ENCODE measurements at regions not wholly inside any gene's neighbourhood (a gene's known extent, or its start where the extent isn't known, plus 50 kb on each side); places are given as distances from the start of the nearest gene placed in this dataset.

GRCh38 chr6:2517855-2518473 lies 232.8 kb downstream of the MYLK4 start:
- Histone ChIP-seq H3K9ac (ENCODE audit: low read length) (no peak overlapping the region), H2BK12ac (ENCODE audit: low read length) (no peak overlapping the region), H3K18ac (ENCODE audit: low read length) (no peak overlapping the region), H3K4ac (ENCODE audit: low read depth, low read length) (no peak overlapping the region), H2AK5ac (ENCODE audit: low read length) (no peak overlapping the region), H3K4me3 (ENCODE audit: low read depth, low read length) (no peak overlapping the region), H3K9me3 (ENCODE audit: insufficient read depth, low read depth, low read length) (peaks cover 2% of the 10 kb centered on the region), H2AFZ (ENCODE audit: insufficient read depth, low read length, poor library complexity) (no peak overlapping the region), H2BK120ac (ENCODE audit: insufficient read depth, low read length, poor library complexity) (no peak overlapping the region), H3K79me1 (ENCODE audit: low read length) (no peaks in the 10 kb centered on the region), H3K14ac (ENCODE audit: low read length) (no peak overlapping the region), H3K4me1 (ENCODE audit: control insufficient read depth in 1 of 2, insufficient read depth in 2 of 2, low read length in 2 of 2) (no peaks in the 10 kb centered on the region), H3K23ac (ENCODE audit: low read length) (no peak overlapping the region), H3K27ac (ENCODE audit: low read depth, low read length) (no peak overlapping the region), H3K4me2 (ENCODE audit: low read length) (no peak overlapping the region), H3K27me3 (ENCODE audit: insufficient read depth, low read length) (no peaks in the 10 kb centered on the region), H3K36me3 (ENCODE audit: control insufficient read depth in 1 of 2, insufficient read depth in 2 of 2, low read length in 2 of 2) (no peaks in the 10 kb centered on the region), H2BK5ac (ENCODE audit: low read depth, low read length, poor library complexity) (no peak overlapping the region), H4K8ac (ENCODE audit: low read depth, low read length) (no peak overlapping the region), H4K12ac (ENCODE audit: low read depth, low read length) (no peak overlapping the region), H4K91ac (ENCODE audit: low read depth, low read length) (no peak overlapping the region), H3K79me2 (ENCODE audit: control insufficient read depth, insufficient read depth, low read length, poor library complexity) (no peaks in the 10 kb centered on the region)
- WGBS (ENCODE audit: extremely low coverage, insufficient coverage, insufficient read length), result no CpG with 5 or more reads among the region's 7 CpGs
- DNase-seq, result no peak

- Histone ChIP-seq H3K18ac (ENCODE audit: low read length) (no peak overlapping the region), H3K27me3 (ENCODE audit: insufficient read depth, low read length) (no peaks in the 10 kb centered on the region), H3K4me3 (ENCODE audit: low read depth, low read length) (no peak overlapping the region), H4K91ac (ENCODE audit: low read depth, low read length) (no peak overlapping the region), H3K4me1 (ENCODE audit: control insufficient read depth in 1 of 2, insufficient read depth in 2 of 2, low read length in 2 of 2) (no peaks in the 10 kb centered on the region), H2AFZ (ENCODE audit: insufficient read depth, low read length, poor library complexity) (no peak overlapping the region), H4K8ac (ENCODE audit: low read depth, low read length) (no peak overlapping the region), H3K27ac (ENCODE audit: low read depth, low read length) (no peak overlapping the region), H3K9ac (ENCODE audit: low read length) (no peak overlapping the region), H3K4ac (ENCODE audit: low read depth, low read length) (no peak overlapping the region), H3K36me3 (ENCODE audit: control insufficient read depth in 1 of 2, insufficient read depth in 2 of 2, low read length in 2 of 2) (no peaks in the 10 kb centered on the region), H2BK120ac (ENCODE audit: insufficient read depth, low read length, poor library complexity) (no peak overlapping the region), H2BK12ac (ENCODE audit: low read length) (no peak overlapping the region), H2BK5ac (ENCODE audit: low read depth, low read length, poor library complexity) (no peak overlapping the region), H3K14ac (ENCODE audit: low read length) (no peak overlapping the region), H3K23ac (ENCODE audit: low read length) (no peak overlapping the region), H2AK5ac (ENCODE audit: low read length) (no peak overlapping the region), H3K79me2 (ENCODE audit: control insufficient read depth, insufficient read depth, low read length, poor library complexity) (no peaks in the 10 kb centered on the region), H3K4me2 (ENCODE audit: low read length) (no peak overlapping the region), H4K12ac (ENCODE audit: low read depth, low read length) (no peak overlapping the region), H3K79me1 (ENCODE audit: low read length) (no peaks in the 10 kb centered on the region), H3K9me3 (ENCODE audit: insufficient read depth, low read depth, low read length) (peaks cover 2% of the 10 kb centered on the region)
- DNase-seq, result no peak
- no CpG with 5 or more reads among the region's 3 CpGs for WGBS (ENCODE audit: extremely low coverage, insufficient coverage, insufficient read length)
Measured at GRCh38 chr6:2517401-2517800, 233.3 kb downstream of the MYLK4 start.

GRCh38 chr6:2516059-2516458 lies 234.7 kb downstream of the MYLK4 start:
- Histone ChIP-seq H3K36me3 (ENCODE audit: control insufficient read depth in 1 of 2, insufficient read depth in 2 of 2, low read length in 2 of 2) (no peaks in the 10 kb centered on the region), H3K4me2 (ENCODE audit: low read length) (no peak overlapping the region), H2BK5ac (ENCODE audit: low read depth, low read length, poor library complexity) (no peak overlapping the region), H3K4me3 (ENCODE audit: low read depth, low read length) (no peak overlapping the region), H3K27me3 (ENCODE audit: insufficient read depth, low read length) (no peaks in the 10 kb centered on the region), H2AK5ac (ENCODE audit: low read length) (no peak overlapping the region), H4K8ac (ENCODE audit: low read depth, low read length) (no peak overlapping the region), H3K9me3 (ENCODE audit: insufficient read depth, low read depth, low read length) (peaks cover 2% of the 10 kb centered on the region), H3K79me2 (ENCODE audit: control insufficient read depth, insufficient read depth, low read length, poor library complexity) (no peaks in the 10 kb centered on the region), H3K9ac (ENCODE audit: low read length) (no peak overlapping the region), H3K14ac (ENCODE audit: low read length) (no peak overlapping the region), H2BK120ac (ENCODE audit: insufficient read depth, low read length, poor library complexity) (no peak overlapping the region), H3K4ac (ENCODE audit: low read depth, low read length) (no peak overlapping the region), H4K91ac (ENCODE audit: low read depth, low read length) (no peak overlapping the region), H3K23ac (ENCODE audit: low read length) (no peak overlapping the region), H4K12ac (ENCODE audit: low read depth, low read length) (no peak overlapping the region), H3K79me1 (ENCODE audit: low read length) (no peaks in the 10 kb centered on the region), H2BK12ac (ENCODE audit: low read length) (no peak overlapping the region), H3K4me1 (ENCODE audit: control insufficient read depth in 1 of 2, insufficient read depth in 2 of 2, low read length in 2 of 2) (no peaks in the 10 kb centered on the region), H2AFZ (ENCODE audit: insufficient read depth, low read length, poor library complexity) (no peak overlapping the region), H3K27ac (ENCODE audit: low read depth, low read length) (no peak overlapping the region), H3K18ac (ENCODE audit: low read length) (no peak overlapping the region)
- no peak for DNase-seq
- no CpG with 5 or more reads among the region's 6 CpGs for WGBS (ENCODE audit: extremely low coverage, insufficient coverage, insufficient read length)

GRCh38 chr6:2514965-2515543 lies 235.7 kb downstream of the MYLK4 start:
- Histone ChIP-seq H2AFZ (ENCODE audit: insufficient read depth, low read length, poor library complexity) (no peak overlapping the region), H3K36me3 (ENCODE audit: control insufficient read depth in 1 of 2, insufficient read depth in 2 of 2, low read length in 2 of 2) (no peaks in the 10 kb centered on the region), H4K12ac (ENCODE audit: low read depth, low read length) (no peak overlapping the region), H3K9ac (ENCODE audit: low read length) (no peak overlapping the region), H3K14ac (ENCODE audit: low read length) (no peak overlapping the region), H3K23ac (ENCODE audit: low read length) (no peak overlapping the region), H4K91ac (ENCODE audit: low read depth, low read length) (no peak overlapping the region), H3K4ac (ENCODE audit: low read depth, low read length) (no peak overlapping the region), H3K4me2 (ENCODE audit: low read length) (no peak overlapping the region), H3K18ac (ENCODE audit: low read length) (no peak overlapping the region), H3K79me1 (ENCODE audit: low read length) (no peaks in the 10 kb centered on the region), H3K79me2 (ENCODE audit: control insufficient read depth, insufficient read depth, low read length, poor library complexity) (no peaks in the 10 kb centered on the region), H3K9me3 (ENCODE audit: insufficient read depth, low read depth, low read length) (peaks cover 2% of the 10 kb centered on the region), H2BK5ac (ENCODE audit: low read depth, low read length, poor library complexity) (no peak overlapping the region), H3K4me1 (ENCODE audit: control insufficient read depth in 1 of 2, insufficient read depth in 2 of 2, low read length in 2 of 2) (no peaks in the 10 kb centered on the region), H2BK12ac (ENCODE audit: low read length) (no peak overlapping the region), H2AK5ac (ENCODE audit: low read length) (no peak overlapping the region), H3K27ac (ENCODE audit: low read depth, low read length) (no peak overlapping the region), H3K27me3 (ENCODE audit: insufficient read depth, low read length) (no peaks in the 10 kb centered on the region), H2BK120ac (ENCODE audit: insufficient read depth, low read length, poor library complexity) (no peak overlapping the region), H3K4me3 (ENCODE audit: low read depth, low read length) (peak overlapping the region; percentile 39), H4K8ac (ENCODE audit: low read depth, low read length) (no peak overlapping the region)
- DNase-seq, result peak in 1 of 2 donors; percentile 46
- WGBS (ENCODE audit: extremely low coverage, insufficient coverage, insufficient read length), result no CpG with 5 or more reads among the region's 15 CpGs
